HCEC 1CT (cell line): ENCODE measurements at regions not wholly inside any gene's neighbourhood (a gene's known extent, or its start where the extent isn't known, plus 50 kb on each side); places are given as distances from the start of the nearest gene placed in this dataset.
"Not testable (repeated sequence)": the region's sequence is repeated elsewhere in the genome, so short reads cannot be mapped to it uniquely, and the experiment has no call there.

Experiments
- DNase-seq: peaks from one replicate; pipeline ENCODE4 v3.0.0-alpha.2; 2017

- DNase-seq = no peak
Observed at GRCh38 chr7:110181768-110182167, 909.2 kb upstream of the LRRN3 start.

- DNase-seq = no peak
Observed at GRCh38 chr7:110186334-110186733, 904.6 kb upstream of the LRRN3 start.

- no peak for DNase-seq
Observed at GRCh38 chr7:110187877-110188554, 902.9 kb upstream of the LRRN3 start.

GRCh38 chr7:110204527-110204926, 886.4 kb upstream of the LRRN3 start:
- DNase-seq = no peak

GRCh38 chr7:110205899-110206298, 885.0 kb upstream of the LRRN3 start:
- DNase-seq = no peak

GRCh38 chr7:110209884-110210283, 881.0 kb upstream of the LRRN3 start:
- DNase-seq = no peak

- no peak for DNase-seq
Observed at GRCh38 chr7:110210941-110211608, 879.9 kb upstream of the LRRN3 start.

GRCh38 chr7:110224643-110225042, 866.3 kb upstream of the LRRN3 start:
- no peak for DNase-seq

- no peak for DNase-seq
Observed at GRCh38 chr7:110246118-110246517, 844.8 kb upstream of the LRRN3 start.

GRCh38 chr7:110253093-110253492, 837.8 kb upstream of the LRRN3 start:
- no peak for DNase-seq

GRCh38 chr7:110257673-110258072, 833.3 kb upstream of the LRRN3 start:
- DNase-seq = no peak

GRCh38 chr7:110262251-110262650, 828.7 kb upstream of the LRRN3 start:
- DNase-seq = no peak

GRCh38 chr7:110264288-110264687, 826.6 kb upstream of the LRRN3 start:
- no peak for DNase-seq

- no peak for DNase-seq
Observed at GRCh38 chr7:110281362-110281761, 809.6 kb upstream of the LRRN3 start.

GRCh38 chr7:110283056-110283455, 807.9 kb upstream of the LRRN3 start:
- DNase-seq = no peak

GRCh38 chr7:110291430-110291829, 799.5 kb upstream of the LRRN3 start:
- no peak for DNase-seq

- no peak for DNase-seq
Observed at GRCh38 chr7:110296321-110296720, 794.6 kb upstream of the LRRN3 start.

- DNase-seq = no peak
Observed at GRCh38 chr7:110307776-110308175, 783.2 kb upstream of the LRRN3 start.

GRCh38 chr7:110308791-110309190, 782.1 kb upstream of the LRRN3 start:
- no peak for DNase-seq

GRCh38 chr7:110309941-110310340, 781.0 kb upstream of the LRRN3 start:
- DNase-seq = no peak

- no peak for DNase-seq
Observed at GRCh38 chr7:110311556-110311955, 779.4 kb upstream of the LRRN3 start.

GRCh38 chr7:110317541-110318265, 773.2 kb upstream of the LRRN3 start:
- DNase-seq = no peak

- not testable (repeated sequence) for DNase-seq
Observed at GRCh38 chr7:110320285-110320684, 770.6 kb upstream of the LRRN3 start.

GRCh38 chr7:110322796-110323195, 768.1 kb upstream of the LRRN3 start:
- DNase-seq = no peak
